NCI-H2227 (cell line): ENCODE measurements at regions not wholly inside any gene's neighbourhood (a gene's known extent, or its start where the extent isn't known, plus 50 kb on each side); places are given as distances from the start of the nearest gene placed in this dataset.
"Not testable (repeated sequence)": the region's sequence is repeated elsewhere in the genome, so short reads cannot be mapped to it uniquely, and the experiment has no call there.

Source experiments
- DNase-seq: peaks from one replicate; lab custom pipeline; 2025; ENCODE audit not compliant: unreplicated experiment; lab: John Stamatoyannopoulos, UW

DNA sequence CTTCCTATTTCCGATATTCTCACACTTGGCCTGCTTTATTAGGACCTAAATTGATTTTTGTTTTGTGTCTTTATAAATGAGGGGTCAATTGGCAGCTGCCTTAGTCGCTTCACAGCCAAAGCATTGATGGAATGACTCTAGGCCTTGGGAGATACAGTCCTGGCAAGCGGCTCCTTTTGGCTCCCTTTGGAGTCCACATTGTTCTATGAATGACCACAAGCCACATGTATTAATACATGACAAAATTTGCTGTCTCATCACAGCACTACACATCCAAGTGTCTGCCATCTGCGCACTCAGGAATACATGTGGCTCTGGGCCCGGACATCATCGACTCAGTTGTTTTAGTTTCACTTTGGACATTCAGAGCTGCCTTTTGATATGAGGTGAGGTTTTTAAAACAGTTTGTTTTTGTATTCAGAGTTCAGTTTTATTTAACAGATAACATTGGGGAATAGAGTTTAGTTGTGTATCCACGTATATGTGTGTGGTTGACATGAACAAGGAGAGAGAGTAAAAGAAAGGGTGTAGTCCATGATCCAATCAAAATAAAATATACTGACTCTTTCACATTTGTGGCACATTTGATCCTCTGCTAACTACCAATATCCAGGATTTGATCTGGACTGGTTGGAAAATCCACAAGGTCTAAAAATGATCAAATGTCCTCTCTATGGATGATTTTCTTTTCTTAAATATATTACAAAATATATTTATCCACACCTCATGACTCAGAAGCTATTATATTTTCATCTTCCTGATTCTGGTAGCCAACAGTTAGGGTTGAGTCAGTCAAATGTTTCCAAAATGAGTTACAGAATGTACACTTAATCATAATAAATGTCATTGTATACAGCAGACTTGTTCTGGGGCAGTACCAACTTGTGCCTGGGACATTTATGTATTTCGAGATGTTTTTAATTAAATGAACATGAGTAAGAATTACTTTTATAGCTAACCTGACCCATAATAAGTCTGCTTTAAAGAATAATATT lies 114.0 kb upstream of the MTAP start:
- no peak for DNase-seq

DNA sequence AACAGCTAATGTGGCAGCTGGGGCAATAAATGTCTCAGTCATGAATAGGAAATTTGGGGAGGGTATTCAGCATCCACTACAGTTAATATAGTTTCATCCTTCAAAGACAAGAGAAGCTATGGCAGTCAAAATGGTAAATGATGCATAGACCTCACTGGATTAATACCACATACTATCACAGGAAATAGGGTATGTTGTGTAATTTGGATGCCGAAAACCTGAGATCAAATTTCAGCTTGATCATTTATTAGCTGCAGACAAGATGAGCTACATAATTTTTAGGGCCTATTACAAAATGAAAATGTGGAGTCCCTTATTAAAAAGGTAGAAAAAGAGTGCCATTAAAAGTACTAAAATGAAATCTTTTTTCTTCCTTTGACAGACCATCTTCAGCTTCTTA lies 112.6 kb upstream of the MTAP start:
- no peak for DNase-seq

- DNase-seq = no peak
These were observed 111.9 kb upstream of the MTAP start for GRCh38 chr9:21690561-21690960.

DNA sequence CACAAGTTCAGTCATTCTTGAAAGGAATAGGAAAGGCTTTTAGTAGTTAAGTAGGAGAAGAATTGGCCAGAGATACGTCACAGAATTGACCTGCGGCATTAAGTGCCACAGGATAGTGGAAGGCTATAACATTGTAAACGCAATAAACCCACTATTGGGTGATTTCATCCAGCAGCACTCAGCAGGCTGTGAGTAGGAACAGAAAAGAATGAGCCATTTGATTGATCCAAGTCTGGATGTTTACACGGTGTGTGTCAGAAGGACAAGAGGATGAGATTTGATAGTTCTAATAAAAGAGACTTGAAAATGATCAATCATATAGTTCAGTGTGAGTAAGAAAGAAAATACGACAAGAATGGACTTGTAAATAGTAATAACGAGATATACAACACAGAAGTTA lies 110.0 kb upstream of the MTAP start:
- no peak for DNase-seq

DNA sequence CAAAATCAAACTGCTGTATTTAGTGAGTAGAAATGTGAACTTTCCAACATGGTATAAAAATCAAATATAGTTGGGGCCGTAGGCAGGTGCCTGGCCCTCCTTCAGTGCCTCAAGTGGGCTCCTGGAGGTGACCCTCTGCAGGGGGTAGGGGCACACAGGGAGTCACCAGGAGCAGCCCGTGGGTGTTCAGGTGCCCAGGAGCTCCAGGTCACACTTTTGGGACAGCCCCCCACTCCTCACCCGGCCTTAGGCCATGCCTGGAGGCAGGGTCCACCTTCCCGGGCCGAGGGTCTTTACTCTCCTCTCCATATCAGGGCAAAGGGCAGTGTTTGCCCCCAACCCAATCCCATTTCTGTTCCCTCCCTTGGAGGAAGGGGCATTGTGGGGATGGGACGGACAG lies 108.0 kb upstream of the MTAP start:
- no peak for DNase-seq

DNA sequence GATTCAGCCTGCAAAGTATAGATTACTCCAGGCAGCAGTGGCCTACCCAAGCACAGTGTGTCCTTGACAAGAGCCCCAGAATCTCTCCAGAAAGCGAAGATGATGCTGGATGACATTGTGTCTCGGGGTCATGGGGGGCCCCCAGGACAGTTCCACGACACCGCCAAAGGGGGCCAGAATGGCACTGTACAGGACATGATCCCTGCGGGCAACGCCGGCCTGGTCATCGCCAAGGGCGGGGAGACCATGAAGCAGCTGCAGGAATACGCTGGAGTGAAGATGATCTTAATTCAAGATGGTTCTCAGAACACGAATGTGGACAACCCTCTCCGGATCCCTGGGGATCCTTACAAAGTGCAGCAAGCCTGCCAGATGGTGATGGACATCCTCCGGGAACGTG lies 107.0 kb upstream of the MTAP start:
- DNase-seq = no peak

- DNase-seq = no peak
These were observed 106.5 kb upstream of the MTAP start for GRCh38 chr9:21695874-21696341.

DNA sequence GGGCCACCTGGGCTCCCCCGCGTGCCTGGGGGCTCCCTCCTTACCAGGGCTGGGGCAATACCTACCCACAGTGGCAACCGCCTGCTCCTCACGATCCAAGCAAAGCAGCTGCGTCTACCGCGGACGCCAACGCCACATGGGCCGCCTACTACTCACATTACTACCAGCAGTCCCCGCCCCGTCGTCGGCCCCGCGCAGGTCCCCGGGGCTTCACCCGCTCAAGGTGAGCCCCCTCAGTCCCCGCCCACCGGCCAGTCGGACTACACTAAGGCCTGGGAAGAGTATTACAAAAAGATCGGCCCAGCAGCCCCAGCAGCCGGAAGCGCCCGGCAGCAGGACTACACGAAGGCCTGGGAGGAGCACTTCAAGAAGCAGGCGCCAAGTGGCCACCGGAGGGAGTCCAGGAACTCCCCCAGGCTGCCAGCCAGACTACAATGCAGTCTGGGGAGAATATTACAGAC lies 106.0 kb upstream of the MTAP start:
- peak; percentile 31 for DNase-seq

DNA sequence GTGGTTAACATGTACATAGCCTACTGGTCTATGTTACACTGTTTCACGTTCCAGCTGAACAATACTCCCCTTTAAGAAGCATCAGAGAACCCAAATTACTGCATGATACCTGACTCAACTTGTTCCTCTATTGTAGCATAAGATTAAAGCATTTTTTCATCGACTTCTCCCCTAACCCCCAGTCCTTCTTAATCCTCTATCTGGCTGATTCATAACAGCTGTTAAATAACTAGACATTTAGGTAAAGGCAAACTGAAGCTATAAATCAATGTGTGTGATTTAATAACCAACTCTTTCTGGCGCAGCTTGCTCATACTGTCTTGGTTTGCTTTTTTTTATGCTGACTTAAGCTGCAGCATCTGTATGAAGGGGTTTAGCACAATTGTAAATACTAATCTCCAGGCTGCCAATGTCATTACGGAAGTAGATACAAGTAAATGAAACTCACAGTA lies 94.2 kb upstream of the MTAP start:
- no peak for DNase-seq

DNA sequence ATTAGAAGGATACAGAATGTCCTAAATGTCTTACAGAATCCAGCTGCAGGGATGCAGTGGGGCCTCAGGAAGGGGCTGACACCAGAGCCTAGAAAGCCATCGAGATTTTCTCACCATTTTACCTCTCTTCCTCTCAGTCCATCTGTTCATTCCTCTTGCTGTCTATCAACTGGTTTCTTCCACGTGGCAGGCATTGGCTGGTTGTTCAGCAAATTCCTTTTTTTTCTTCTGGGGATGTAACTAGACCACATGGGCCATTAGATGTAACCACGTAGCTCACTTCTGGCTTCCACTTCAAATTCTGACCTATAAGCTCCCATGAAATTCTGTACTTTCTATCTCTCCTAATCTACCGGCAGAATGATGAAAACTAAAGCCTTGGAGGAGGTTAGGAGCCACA lies 93.6 kb upstream of the MTAP start:
- no peak for DNase-seq

DNA sequence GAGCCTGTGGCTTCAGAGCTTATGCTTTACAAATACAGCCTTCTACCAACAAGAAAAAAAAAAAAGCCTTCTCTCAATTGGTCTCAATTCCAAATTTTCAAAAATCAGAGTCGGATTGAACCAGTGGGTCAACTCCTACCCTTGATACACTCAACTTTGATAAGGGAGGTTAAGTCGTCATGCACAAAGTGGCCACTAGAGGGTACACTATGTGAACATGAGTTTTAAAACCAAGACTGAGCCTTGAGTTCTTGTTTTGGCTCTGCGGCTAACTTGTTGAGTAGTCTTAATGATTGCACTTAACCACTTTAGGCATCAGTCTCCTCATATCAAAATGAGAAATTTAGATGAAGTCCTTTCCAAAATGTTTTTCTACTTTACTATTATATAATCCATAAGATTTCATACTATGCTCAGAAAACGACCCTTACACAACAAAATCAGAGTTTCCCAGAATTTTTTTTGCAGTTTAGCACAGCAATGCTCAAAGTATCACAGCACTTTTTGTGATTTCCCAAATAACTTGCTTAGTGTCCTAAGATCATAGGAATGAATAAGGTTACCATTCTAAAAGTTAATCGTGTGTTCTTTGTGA lies 92.9 kb upstream of the MTAP start:
- peak; percentile 37 for DNase-seq

DNA sequence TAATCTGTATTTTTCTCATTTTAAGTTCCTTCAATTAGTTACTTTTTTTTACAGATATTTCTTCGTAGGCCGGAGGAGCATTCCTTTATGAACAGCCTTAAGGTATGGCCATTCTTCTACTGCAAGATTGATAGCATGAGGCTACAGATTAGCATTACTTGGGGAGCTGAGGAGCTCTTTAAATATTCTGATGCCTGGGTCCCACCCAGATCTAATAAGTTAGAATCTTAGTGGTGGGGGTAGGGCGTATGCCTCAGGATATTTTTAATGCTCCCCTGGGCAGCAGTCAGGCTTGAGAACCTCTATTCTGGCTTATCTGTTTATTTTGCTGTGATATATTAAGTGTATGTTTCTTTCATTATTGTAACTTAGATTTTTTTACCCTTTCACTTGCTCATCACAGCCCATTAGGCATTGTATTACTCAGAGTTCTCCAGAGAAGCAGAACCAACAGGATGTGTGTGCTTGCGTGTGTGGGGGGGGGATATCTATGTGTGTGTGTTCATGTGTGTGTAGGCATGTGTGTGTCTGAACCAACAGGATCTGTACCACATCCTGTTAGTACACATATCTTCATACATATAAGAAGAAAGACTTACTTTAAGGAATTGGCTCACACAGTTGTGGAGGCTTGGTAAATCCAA lies 91.8 kb upstream of the MTAP start:
- no peak for DNase-seq

DNA sequence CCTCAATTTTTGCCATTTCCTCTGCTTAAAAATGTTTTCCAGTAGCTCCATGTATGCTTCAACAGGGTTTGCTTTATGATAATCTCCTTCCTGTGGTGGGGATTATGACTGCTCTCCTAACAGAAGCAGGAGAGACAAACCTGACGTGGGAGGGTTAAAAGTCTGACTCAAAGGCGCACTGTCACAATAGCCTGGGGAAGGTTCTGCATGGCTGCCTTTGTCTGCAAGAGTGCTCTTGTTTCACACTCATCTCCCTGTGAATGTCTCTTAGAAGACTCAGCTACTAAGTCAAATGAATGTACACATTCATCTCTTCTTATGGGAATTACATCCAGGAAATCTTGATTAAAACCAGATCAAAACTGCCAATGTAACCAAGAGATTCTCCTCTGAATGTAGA lies 90.9 kb upstream of the MTAP start:
- no peak for DNase-seq

DNA sequence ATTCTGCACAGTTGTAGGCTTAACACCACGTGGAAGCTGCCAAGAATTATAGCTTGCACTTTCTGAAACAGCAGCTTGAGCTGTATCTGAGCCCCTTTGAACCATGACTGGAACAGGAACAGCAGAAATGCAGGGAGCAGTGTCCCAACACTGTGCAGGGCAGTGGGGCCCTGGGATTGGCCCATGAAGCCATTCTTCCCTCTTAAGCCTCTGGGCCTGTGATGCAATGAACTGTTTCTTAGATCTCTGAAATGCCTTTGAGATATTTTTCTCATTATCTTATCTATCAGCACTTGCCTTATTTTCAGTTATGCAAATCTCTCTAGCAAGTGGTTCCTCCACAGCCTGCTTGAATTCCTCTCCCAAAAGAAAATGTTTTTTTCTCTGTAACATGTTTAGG lies 87.0 kb upstream of the MTAP start:
- DNase-seq = no peak

DNA sequence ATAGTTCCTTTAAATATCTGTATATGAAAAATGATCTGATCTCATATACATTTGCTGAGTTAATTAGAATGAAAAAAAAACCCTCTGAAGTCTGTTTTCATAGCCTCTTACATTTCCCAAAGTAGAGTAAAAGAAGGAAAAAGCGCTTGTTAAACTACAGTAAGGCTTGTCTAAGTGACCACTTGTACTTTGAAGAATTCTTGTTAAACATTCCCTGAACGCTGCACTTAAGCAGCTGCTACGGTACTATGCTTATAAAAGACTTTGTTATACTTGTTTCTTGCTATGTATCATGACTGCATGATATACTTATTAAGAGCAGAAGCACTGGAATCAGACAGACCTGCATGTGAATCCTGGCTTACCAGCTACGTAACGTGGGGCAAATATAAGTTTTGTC lies 81.7 kb upstream of the MTAP start:
- DNase-seq = no peak

DNA sequence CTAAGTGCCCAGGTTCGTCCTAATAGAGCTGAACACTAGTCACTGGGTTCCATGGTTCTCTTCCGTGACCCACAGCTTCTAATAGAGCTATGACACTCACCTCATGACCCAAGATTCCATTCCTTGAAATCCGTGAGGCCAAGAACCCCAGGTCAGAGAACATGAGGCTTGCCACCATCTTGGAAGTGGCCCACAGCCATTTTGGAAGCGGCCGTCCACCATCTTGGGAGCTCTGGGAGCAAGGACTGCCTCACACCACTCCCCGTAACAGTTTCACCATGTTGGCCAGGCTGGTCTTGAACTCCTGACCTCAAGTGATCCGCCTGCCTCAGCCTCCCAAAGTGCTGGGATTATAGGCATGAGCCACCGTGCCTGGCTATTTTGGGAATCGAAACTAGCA lies 75.0 kb upstream of the MTAP start:
- DNase-seq = not testable (repeated sequence)

DNA sequence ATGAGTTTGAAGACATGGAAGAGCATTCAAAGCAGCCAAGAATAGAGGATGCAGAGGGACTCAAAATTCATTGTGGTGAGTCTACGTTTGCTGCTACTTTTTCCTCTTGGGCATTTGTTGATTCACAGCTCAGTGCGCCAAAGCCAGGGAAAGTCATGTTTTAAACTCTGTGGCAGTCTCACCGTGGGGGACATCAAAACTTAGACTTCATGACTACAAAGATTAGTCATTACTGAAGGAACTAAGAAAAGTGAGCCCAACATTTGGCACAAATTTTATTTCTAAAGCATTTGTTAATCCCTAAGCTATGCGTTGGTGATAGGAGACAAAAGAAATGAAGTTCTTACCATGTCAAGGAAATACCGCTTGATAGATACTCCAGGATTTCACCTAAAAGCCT lies 73.7 kb upstream of the MTAP start:
- DNase-seq = no peak

DNA sequence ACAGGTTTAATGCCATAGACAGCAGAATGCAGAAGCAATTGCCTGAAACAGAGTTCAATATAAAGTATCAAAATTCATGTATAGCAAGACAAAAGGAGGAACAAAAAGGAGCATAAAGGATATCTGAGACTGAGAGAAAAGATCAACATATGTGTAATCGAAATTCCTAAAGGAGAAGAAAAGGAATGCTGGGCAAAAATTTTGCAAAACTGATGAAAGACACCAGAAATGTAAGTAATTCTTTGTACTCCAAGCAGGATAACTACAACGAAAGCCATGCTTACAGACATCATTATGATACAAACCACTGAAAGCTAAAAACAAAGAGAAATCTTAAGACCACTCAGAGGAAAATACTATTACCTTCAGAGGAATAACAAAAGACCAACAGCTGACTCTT lies 72.8 kb upstream of the MTAP start:
- no peak for DNase-seq

DNA sequence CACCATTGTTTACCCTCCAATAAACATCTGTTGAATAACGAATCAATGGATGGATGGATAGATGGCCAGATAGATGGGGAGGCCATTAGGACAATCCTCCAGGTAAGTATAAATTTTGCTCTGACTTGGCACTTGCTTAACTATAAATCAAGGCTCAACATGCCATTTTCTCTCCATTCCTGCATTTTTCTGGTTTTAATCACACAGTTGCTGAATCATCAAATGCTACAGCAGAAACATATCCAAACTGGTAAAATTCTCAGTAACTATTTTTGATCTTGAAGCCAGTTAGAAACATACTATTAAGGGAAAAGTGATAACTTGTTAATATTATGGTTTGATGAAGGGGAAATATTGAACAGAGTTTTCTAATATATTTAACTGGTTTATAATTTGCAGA lies 71.5 kb upstream of the MTAP start:
- DNase-seq = no peak

GRCh38 chr9:21741151-21741550 lies 61.3 kb upstream of the MTAP start:
- no peak for DNase-seq

- no peak for DNase-seq
These were observed 58.1 kb upstream of the MTAP start for GRCh38 chr9:21744320-21744719.

- DNase-seq = no peak
These were observed 57.6 kb upstream of the MTAP start for GRCh38 chr9:21744841-21745240.
